ENCODE measurements at regions not wholly inside any gene's neighbourhood (a gene's known extent, or its start where the extent isn't known, plus 50 kb on each side); places are given as distances from the start of the nearest gene placed in this dataset.
"Not testable (repeated sequence)": the region's sequence is repeated elsewhere in the genome, so short reads cannot be mapped to it uniquely, and the experiment has no call there.

- Mint-ChIP-seq H3K9me3 (no peaks in the 10 kb centered on the region), H3K4me1 (peaks cover 0 to 1% (median 0%) of the 10 kb centered on the region in 3 donors), H3K4me3 (no peak overlapping the region), H3K27ac (no peak overlapping the region), H3K36me3 (peaks cover 2% of the 10 kb centered on the region), H3K27me3 (peaks cover 11% of the 10 kb centered on the region)
These were observed 161.1 kb upstream of the RASSF8 start for GRCh38 chr12:25797386-25797785.

- Mint-ChIP-seq H3K27ac (no peak overlapping the region), H3K4me1 (peaks cover 0 to 1% (median 0%) of the 10 kb centered on the region in 3 donors)
These were observed 160.5 kb upstream of the RASSF8 start for GRCh38 chr12:25797949-25798348.

GRCh38 chr12:25800101-25800500 is 158.4 kb upstream of the RASSF8 start:
- Mint-ChIP-seq H3K4me3 (no peak overlapping the region), H3K36me3 (peaks cover 2% of the 10 kb centered on the region), H3K9me3 (no peaks in the 10 kb centered on the region), H3K27ac (peak overlapping the region in 1 of 3 donors; percentile 18), H3K4me1 (peaks cover 0 to 1% (median 0%) of the 10 kb centered on the region in 3 donors), H3K27me3 (peaks cover 6% of the 10 kb centered on the region)

More at GRCh38 chr12:25797949-25798348, 160.5 kb upstream of the RASSF8 start:
- Mint-ChIP-seq H3K36me3 (peaks cover 2% of the 10 kb centered on the region), H3K4me3 (no peak overlapping the region), H3K9me3 (no peaks in the 10 kb centered on the region), H3K27me3 (peaks cover 9% of the 10 kb centered on the region)

- no peak overlapping the region for H3K27ac Mint-ChIP-seq
These were observed 156.7 kb upstream of the RASSF8 start for GRCh38 chr12:25801734-25802133.

GRCh38 chr12:25802143-25802542 is 156.3 kb upstream of the RASSF8 start:
- H3K27me3 Mint-ChIP-seq, result peaks cover 4% of the 10 kb centered on the region
- H3K4me1 Mint-ChIP-seq, result peaks cover 0 to 1% (median 0%) of the 10 kb centered on the region in 3 donors
- H3K4me3 Mint-ChIP-seq, result no peak overlapping the region
- H3K9me3 Mint-ChIP-seq, result no peaks in the 10 kb centered on the region
- H3K36me3 Mint-ChIP-seq, result peaks cover 2% of the 10 kb centered on the region
- H3K27ac Mint-ChIP-seq, result no peak overlapping the region

More at GRCh38 chr12:25801734-25802133, 156.7 kb upstream of the RASSF8 start:
- Mint-ChIP-seq H3K4me1 (peaks cover 0 to 1% (median 0%) of the 10 kb centered on the region in 3 donors), H3K36me3 (peaks cover 2% of the 10 kb centered on the region), H3K4me3 (no peak overlapping the region), H3K27me3 (peaks cover 4% of the 10 kb centered on the region), H3K9me3 (no peaks in the 10 kb centered on the region)

- peak overlapping the region in 1 of 3 donors; percentile 65 for H3K27ac Mint-ChIP-seq
- H3K4me1 Mint-ChIP-seq, H3K36me3 Mint-ChIP-seq, H3K9me3 Mint-ChIP-seq, H3K4me3 Mint-ChIP-seq, H3K27me3 Mint-ChIP-seq: not testable (repeated sequence)
These were observed 155.3 kb upstream of the RASSF8 start for GRCh38 chr12:25803029-25803664.

GRCh38 chr12:25804286-25804685 is 154.2 kb upstream of the RASSF8 start:
- H3K4me3 Mint-ChIP-seq, H3K36me3 Mint-ChIP-seq, H3K4me1 Mint-ChIP-seq, H3K27ac Mint-ChIP-seq, H3K27me3 Mint-ChIP-seq: not testable (repeated sequence)
- peaks cover 0 to 10% (median 2%) of the 10 kb centered on the region in 3 donors for H3K9me3 Mint-ChIP-seq

GRCh38 chr12:25806271-25806670 is 152.2 kb upstream of the RASSF8 start:
- Mint-ChIP-seq H3K4me3 (no peak overlapping the region), H3K27ac (no peak overlapping the region), H3K27me3 (peaks cover 3% of the 10 kb centered on the region), H3K4me1 (peaks cover 0 to 3% (median 3%) of the 10 kb centered on the region in 3 donors), H3K36me3 (no peaks in the 10 kb centered on the region), H3K9me3 (peaks cover 0 to 10% (median 4%) of the 10 kb centered on the region in 3 donors)

GRCh38 chr12:25808604-25809003 is 149.9 kb upstream of the RASSF8 start:
- H3K4me3 Mint-ChIP-seq, result no peak overlapping the region
- H3K4me1 Mint-ChIP-seq, result peaks cover 3 to 10% (median 7%) of the 10 kb centered on the region in 3 donors
- H3K27me3 Mint-ChIP-seq, result peaks cover 3% of the 10 kb centered on the region
- no peaks in the 10 kb centered on the region for H3K36me3 Mint-ChIP-seq
- peaks cover 0 to 10% (median 4%) of the 10 kb centered on the region in 3 donors for H3K9me3 Mint-ChIP-seq
- H3K27ac Mint-ChIP-seq, result no peak overlapping the region

GRCh38 chr12:25810683-25811082 is 147.8 kb upstream of the RASSF8 start:
- Mint-ChIP-seq H3K4me3 (no peak overlapping the region), H3K9me3 (peaks cover 0 to 10% (median 4%) of the 10 kb centered on the region in 3 donors), H3K4me1 (peaks cover 3 to 10% (median 7%) of the 10 kb centered on the region in 3 donors), H3K27me3 (peaks cover 3% of the 10 kb centered on the region), H3K36me3 (no peaks in the 10 kb centered on the region), H3K27ac (no peak overlapping the region)

GRCh38 chr12:25811656-25812126 is 146.8 kb upstream of the RASSF8 start:
- Mint-ChIP-seq H3K36me3 (no peaks in the 10 kb centered on the region), H3K4me1 (peaks cover 3 to 10% (median 7%) of the 10 kb centered on the region in 3 donors), H3K27me3 (peaks cover 3% of the 10 kb centered on the region), H3K9me3 (peaks cover 0 to 10% (median 4%) of the 10 kb centered on the region in 3 donors), H3K4me3 (peak overlapping the region in 1 of 4 donors; percentile 18), H3K27ac (no peak overlapping the region)

- Mint-ChIP-seq H3K4me3 (no peak overlapping the region), H3K36me3 (no peaks in the 10 kb centered on the region), H3K27ac (no peak overlapping the region), H3K4me1 (peaks cover 3 to 10% (median 7%) of the 10 kb centered on the region in 3 donors), H3K27me3 (peaks cover 3% of the 10 kb centered on the region), H3K9me3 (peaks cover 0 to 10% (median 4%) of the 10 kb centered on the region in 3 donors)
These were observed 146.2 kb upstream of the RASSF8 start for GRCh38 chr12:25812295-25812694.

- Mint-ChIP-seq H3K36me3 (no peaks in the 10 kb centered on the region), H3K27ac (no peak overlapping the region), H3K9me3 (peaks cover 0 to 4% (median 2%) of the 10 kb centered on the region in 3 donors), H3K4me1 (peaks cover 3 to 10% (median 7%) of the 10 kb centered on the region in 3 donors), H3K27me3 (peaks cover 3% of the 10 kb centered on the region), H3K4me3 (no peak overlapping the region)
These were observed 144.6 kb upstream of the RASSF8 start for GRCh38 chr12:25813843-25814242.

- Mint-ChIP-seq H3K36me3 (no peaks in the 10 kb centered on the region), H3K27ac (no peak overlapping the region), H3K27me3 (peaks cover 2% of the 10 kb centered on the region), H3K9me3 (no peaks in the 10 kb centered on the region), H3K4me3 (no peak overlapping the region), H3K4me1 (peaks cover 0 to 5% (median 4%) of the 10 kb centered on the region in 3 donors)
These were observed 141.8 kb upstream of the RASSF8 start for GRCh38 chr12:25816637-25817036.

GRCh38 chr12:25817166-25817565 is 141.3 kb upstream of the RASSF8 start:
- Mint-ChIP-seq H3K27ac (no peak overlapping the region), H3K9me3 (no peaks in the 10 kb centered on the region), H3K36me3 (no peaks in the 10 kb centered on the region), H3K4me1 (no peaks in the 10 kb centered on the region), H3K4me3 (no peak overlapping the region), H3K27me3 (peaks cover 2% of the 10 kb centered on the region)

All from IgD-negative memory B cell (primary cell).